H9 (cell line): ENCODE measurements at regions not wholly inside any gene's neighbourhood (a gene's known extent, or its start where the extent isn't known, plus 50 kb on each side); places are given as distances from the start of the nearest gene placed in this dataset.

ENCODE experiments used
- DNase-seq: peaks from one replicate; pipeline ENCODE4 v3.0.0-alpha.2; 2017
- H2AFZ ChIP-seq: one replicate; pipeline ENCODE4 v1.6.1; 2013; ENCODE audit warnings: mild to moderate bottlenecking, low read length, control low read depth, moderate library complexity
- H2AK5ac ChIP-seq: 2 replicates; pipeline ENCODE4 v1.6.1; 2013; ENCODE audit warnings: low read length, control low read depth, mixed read lengths; ENCODE audit not compliant: insufficient read length
- H2BK120ac ChIP-seq: one replicate; pipeline ENCODE4 v1.6.1; 2013; ENCODE audit warnings: low read depth, mild to moderate bottlenecking, low read length, control low read depth, inconsistent platforms; ENCODE audit not compliant: poor library complexity, severe bottlenecking
- H2BK12ac ChIP-seq: 2 replicates; pipeline ENCODE4 v1.6.1; 2013; ENCODE audit warnings: low read length, control low read depth, mixed read lengths, low read depth; ENCODE audit not compliant: insufficient read length
- H2BK15ac ChIP-seq: 2 replicates; pipeline ENCODE4 v1.6.1; 2013; ENCODE audit warnings: low read depth, low read length, control low read depth
- H2BK20ac ChIP-seq: one replicate; pipeline ENCODE4 v1.6.1; 2013; ENCODE audit warnings: low read depth, mild to moderate bottlenecking, low read length, control low read depth, inconsistent platforms; ENCODE audit not compliant: poor library complexity, severe bottlenecking
- H2BK5ac ChIP-seq: 2 replicates; pipeline ENCODE4 v1.6.1; 2013; ENCODE audit warnings: low read length, control low read depth, mixed read lengths; ENCODE audit not compliant: insufficient read length
- H3K14ac ChIP-seq: 2 replicates; pipeline ENCODE4 v1.6.1; 2013; ENCODE audit warnings: low read length, control low read depth; ENCODE audit not compliant: insufficient read depth
- H3K18ac ChIP-seq: 2 replicates; pipeline ENCODE4 v1.6.1; 2013; ENCODE audit warnings: low read depth, mild to moderate bottlenecking, mixed read lengths, low read length, control low read depth; ENCODE audit not compliant: insufficient read length
- H3K23ac ChIP-seq: 2 replicates; pipeline ENCODE4 v1.6.1; 2013; ENCODE audit warnings: low read length, control low read depth, mixed read lengths, low read depth; ENCODE audit not compliant: insufficient read length
- H3K23me2 ChIP-seq: 2 replicates; pipeline ENCODE4 v1.6.1; 2013; ENCODE audit warnings: low read depth, mild to moderate bottlenecking, mixed read lengths, low read length, control low read depth; ENCODE audit not compliant: insufficient read length, poor library complexity, severe bottlenecking
- H3K27ac ChIP-seq: 2 replicates; pipeline ENCODE4 v1.5.1; 2013; ENCODE audit warnings: low read length, control low read depth, mixed read lengths, low read depth; ENCODE audit not compliant: insufficient read length
- H3K27me3 ChIP-seq: 2 replicates; pipeline ENCODE4 v1.6.1; 2013; ENCODE audit warnings: low read length, control low read depth, inconsistent platforms; ENCODE audit not compliant: insufficient read depth
- H3K4ac ChIP-seq: 2 replicates; pipeline ENCODE4 v1.6.1; 2013; ENCODE audit warnings: low read depth, mild to moderate bottlenecking, control low read depth, inconsistent platforms, low read length, moderate library complexity
- H3K4me1 ChIP-seq: 2 replicates; pipeline ENCODE4 v1.6.1; 2013; ENCODE audit warnings: low read length, control low read depth, inconsistent platforms; ENCODE audit not compliant: insufficient read depth
- H3K4me2 ChIP-seq: 2 replicates; pipeline ENCODE4 v1.6.1; 2013; ENCODE audit warnings: low read length, control low read depth, mixed read lengths; ENCODE audit not compliant: insufficient read length, insufficient read depth
- H3K56ac ChIP-seq: 2 replicates; pipeline ENCODE4 v1.6.1; 2013; ENCODE audit warnings: low read depth, mild to moderate bottlenecking, mixed read lengths, low read length, control low read depth; ENCODE audit not compliant: insufficient read length
- H3K79me1 ChIP-seq: 2 replicates; pipeline ENCODE4 v1.6.1; 2013; ENCODE audit warnings: low read depth, mild to moderate bottlenecking, moderate library complexity, low read length, control low read depth, inconsistent platforms; ENCODE audit not compliant: insufficient read depth, poor library complexity, severe bottlenecking
- H3K79me2 ChIP-seq: 2 replicates; pipeline ENCODE4 v1.6.1; 2013; ENCODE audit warnings: low read length, control low read depth, inconsistent platforms; ENCODE audit not compliant: insufficient read depth
- H3K9ac ChIP-seq: 2 replicates; pipeline ENCODE4 v1.6.1; 2013; ENCODE audit warnings: low read length, control low read depth, mixed read lengths; ENCODE audit not compliant: insufficient read length; ENCODE audit errors: extremely low read depth
- H3K9me3 ChIP-seq: one replicate; pipeline ENCODE4 v1.6.1; 2013; ENCODE audit warnings: low read depth, low read length, inconsistent platforms; ENCODE audit not compliant: control insufficient read depth
- H3T11ph ChIP-seq: one replicate; pipeline ENCODE4 v1.6.1; 2013; ENCODE audit warnings: mild to moderate bottlenecking, low read length, control low read depth, inconsistent platforms
- H4K20me1 ChIP-seq: one replicate; pipeline ENCODE4 v1.6.1; 2013; ENCODE audit not compliant: control insufficient read depth, insufficient read length, insufficient read depth
- H4K5ac ChIP-seq: 2 replicates; pipeline ENCODE4 v1.6.1; 2013; ENCODE audit warnings: low read depth, mild to moderate bottlenecking, mixed read lengths, low read length, control low read depth; ENCODE audit not compliant: insufficient read length
- H4K8ac ChIP-seq: replicated peaks from 2 replicates; pipeline ENCODE4 v1.6.1; 2013; ENCODE audit warnings: low read length, control low read depth, mixed read lengths, low read depth; ENCODE audit not compliant: insufficient read length
- H4K91ac ChIP-seq: 2 replicates; pipeline ENCODE4 v1.6.1; 2013; ENCODE audit warnings: low read depth, mild to moderate bottlenecking, moderate library complexity, mixed read lengths, low read length, control low read depth; ENCODE audit not compliant: insufficient read length
- H3K27ac Mint-ChIP-seq, 3 experiments: 2 replicates in 2 of 3; 3 replicates in 1 of 3; pipeline ENCODE4 v1.8.0; 2020 to 2021; ENCODE audit warnings: mixed read lengths in 3 of 3, mild to moderate bottlenecking in 1 of 3, moderate library complexity in 1 of 3
- H3K27me3 Mint-ChIP-seq: 2 replicates; pipeline ENCODE4 v1.8.0; 2021; ENCODE audit warnings: low read depth, mild to moderate bottlenecking, moderate library complexity, mixed read lengths
- H3K36me3 Mint-ChIP-seq, 3 experiments: 2 replicates in 2 of 3; 3 replicates in 1 of 3; pipeline ENCODE4 v1.8.0; 2020 to 2021; ENCODE audit warnings: low read depth in 3 of 3, mixed read lengths in 3 of 3; ENCODE audit not compliant: insufficient read depth in 1 of 3
- H3K4me1 Mint-ChIP-seq, 2 experiments: 2 replicates each; pipeline ENCODE4 v1.8.0; 2020; ENCODE audit warnings: mixed read lengths in 2 of 2
- H3K4me3 Mint-ChIP-seq, 2 experiments: 2 replicates in 1 of 2; 3 replicates in 1 of 2; pipeline ENCODE4 v1.8.0; 2020 to 2021; ENCODE audit warnings: mild to moderate bottlenecking in 2 of 2, mixed read lengths in 2 of 2, moderate library complexity in 1 of 2
- H3K9me3 Mint-ChIP-seq, 2 experiments: 2 replicates in 1 of 2; 3 replicates in 1 of 2; pipeline ENCODE4 v1.8.0; 2020; ENCODE audit warnings: mild to moderate bottlenecking in 2 of 2, mixed read lengths in 2 of 2, moderate library complexity in 1 of 2
- WGBS: extraction: QIAGEN DNeasy Blood & Tissue Kit; methylation state at CpG from one replicate; pipeline ENCODE4 v1.1.7; 2013; ENCODE audit warnings: missing lambda C conversion rate, low lambda C conversion rate, mixed read lengths; ENCODE audit not compliant: insufficient read length; ENCODE audit errors: extremely low coverage; 5-methylcytosine and 5-hydroxymethylcytosine counted together
- TF ChIP-seq, protein P1 (sequence below): fragments of 200-600 bp; sonication (generic); conservative IDR thresholded peaks from 3 replicates; pipeline ENCODE4 v1.8.0; 2021; ENCODE audit warnings: antibody characterized with exemption, mild to moderate bottlenecking

GRCh38 chr4:123043793-123044425, 121.5 kb upstream of the NUDT6 start:
- Histone ChIP-seq H3K4me2 (no peak overlapping the region), H3K27ac (no peak overlapping the region), H4K5ac (no peak overlapping the region), H3K79me2 (no peaks in the 10 kb centered on the region), H4K8ac (no peak overlapping the region), H3K4me1 (no peaks in the 10 kb centered on the region), H2BK15ac (no peak overlapping the region), H2AFZ (no peak overlapping the region), H3K23me2 (no peaks in the 10 kb centered on the region), H4K91ac (no peak overlapping the region), H4K20me1 (no peaks in the 10 kb centered on the region), H3K9me3 (no peaks in the 10 kb centered on the region), H2BK120ac (no peak overlapping the region), H2BK12ac (no peak overlapping the region), H2AK5ac (no peak overlapping the region), H3K56ac (no peak overlapping the region), H3K27me3 (no peaks in the 10 kb centered on the region), H3K9ac (no peak overlapping the region), H3T11ph (no peak overlapping the region), H2BK5ac (no peak overlapping the region), H3K4ac (no peak overlapping the region), H3K14ac (no peak overlapping the region), H3K18ac (no peak overlapping the region), H2BK20ac (no peak overlapping the region), H3K79me1 (no peaks in the 10 kb centered on the region), H3K23ac (no peak overlapping the region)
- Mint-ChIP-seq H3K9me3 (peaks cover 23 to 57% of the 10 kb centered on the region in 2 experiments), H3K4me3 (no peak overlapping the region), H3K27ac (no peak overlapping the region), H3K27me3 (no peaks in the 10 kb centered on the region), H3K4me1 (no peaks in the 10 kb centered on the region), H3K36me3 (peaks cover 35 to 62% (median 52%) of the 10 kb centered on the region in 3 experiments)
- TF ChIP-seq, protein P1, sequence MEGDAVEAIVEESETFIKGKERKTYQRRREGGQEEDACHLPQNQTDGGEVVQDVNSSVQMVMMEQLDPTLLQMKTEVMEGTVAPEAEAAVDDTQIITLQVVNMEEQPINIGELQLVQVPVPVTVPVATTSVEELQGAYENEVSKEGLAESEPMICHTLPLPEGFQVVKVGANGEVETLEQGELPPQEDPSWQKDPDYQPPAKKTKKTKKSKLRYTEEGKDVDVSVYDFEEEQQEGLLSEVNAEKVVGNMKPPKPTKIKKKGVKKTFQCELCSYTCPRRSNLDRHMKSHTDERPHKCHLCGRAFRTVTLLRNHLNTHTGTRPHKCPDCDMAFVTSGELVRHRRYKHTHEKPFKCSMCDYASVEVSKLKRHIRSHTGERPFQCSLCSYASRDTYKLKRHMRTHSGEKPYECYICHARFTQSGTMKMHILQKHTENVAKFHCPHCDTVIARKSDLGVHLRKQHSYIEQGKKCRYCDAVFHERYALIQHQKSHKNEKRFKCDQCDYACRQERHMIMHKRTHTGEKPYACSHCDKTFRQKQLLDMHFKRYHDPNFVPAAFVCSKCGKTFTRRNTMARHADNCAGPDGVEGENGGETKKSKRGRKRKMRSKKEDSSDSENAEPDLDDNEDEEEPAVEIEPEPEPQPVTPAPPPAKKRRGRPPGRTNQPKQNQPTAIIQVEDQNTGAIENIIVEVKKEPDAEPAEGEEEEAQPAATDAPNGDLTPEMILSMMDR, result no peak
- WGBS, result no CpG with 5 or more reads among the region's 2 CpGs
- no peak for DNase-seq
